HG03342 (cell line): ENCODE measurements at regions not wholly inside any gene's neighbourhood (a gene's known extent, or its start where the extent isn't known, plus 50 kb on each side); places are given as distances from the start of the nearest gene placed in this dataset.

Source experiments
- ATAC-seq: cut with Tn5 transposase; IDR thresholded peaks from one replicate; pipeline ENCODE4 v1.9.1; 2021; ENCODE audit warnings: mild to moderate bottlenecking, moderate library complexity; ENCODE audit not compliant: unreplicated experiment

DNA sequence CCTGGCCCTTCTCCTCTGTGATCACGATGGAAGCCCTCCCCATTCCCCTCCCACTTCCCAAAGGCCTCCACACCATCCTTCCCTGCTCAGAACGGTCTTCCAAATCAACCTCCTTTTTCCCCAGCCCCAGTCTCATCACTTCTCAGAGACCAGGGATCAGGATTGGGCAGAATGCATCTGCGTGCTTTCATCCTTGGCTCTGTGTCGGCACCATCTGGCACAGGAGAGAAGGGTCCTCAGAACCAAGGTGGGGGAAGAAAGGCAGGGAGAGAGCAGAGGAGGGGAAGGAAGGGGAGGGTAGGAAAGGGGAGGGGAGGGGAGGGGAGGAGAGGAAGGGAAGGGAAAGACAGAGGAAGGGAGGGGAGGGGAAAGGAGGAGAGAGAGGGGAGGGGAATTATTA is 52.4 kb upstream of the FICD start:
- no peak for ATAC-seq

DNA sequence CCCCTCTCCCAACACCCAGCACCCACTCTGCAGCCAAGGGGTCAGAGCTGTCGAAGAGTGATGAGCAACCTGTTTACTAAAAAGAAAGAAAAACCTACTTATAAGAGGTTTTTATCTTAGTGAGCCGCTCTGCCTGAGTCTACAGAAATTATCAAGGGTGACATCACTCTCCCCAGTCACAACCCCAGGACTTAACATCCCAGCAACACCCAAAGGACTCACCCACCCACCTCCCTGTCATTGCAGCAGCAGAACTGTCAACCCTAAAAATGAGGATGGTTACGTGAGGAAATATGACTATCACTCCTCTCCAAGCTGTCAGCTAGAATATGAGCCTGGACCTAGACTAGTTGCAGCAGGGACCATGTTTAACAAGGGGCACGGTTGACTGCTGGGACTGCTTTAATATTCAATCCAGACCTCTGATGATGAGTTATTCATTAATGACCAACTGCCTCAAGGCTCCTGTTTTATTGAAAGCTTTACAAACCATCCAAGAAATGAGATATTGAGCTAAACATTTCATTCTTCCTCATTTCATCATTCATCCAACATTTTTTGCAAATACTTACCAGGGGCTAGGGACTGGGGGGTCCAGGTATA is 53.9 kb upstream of the FICD start:
- ATAC-seq: no peak

DNA sequence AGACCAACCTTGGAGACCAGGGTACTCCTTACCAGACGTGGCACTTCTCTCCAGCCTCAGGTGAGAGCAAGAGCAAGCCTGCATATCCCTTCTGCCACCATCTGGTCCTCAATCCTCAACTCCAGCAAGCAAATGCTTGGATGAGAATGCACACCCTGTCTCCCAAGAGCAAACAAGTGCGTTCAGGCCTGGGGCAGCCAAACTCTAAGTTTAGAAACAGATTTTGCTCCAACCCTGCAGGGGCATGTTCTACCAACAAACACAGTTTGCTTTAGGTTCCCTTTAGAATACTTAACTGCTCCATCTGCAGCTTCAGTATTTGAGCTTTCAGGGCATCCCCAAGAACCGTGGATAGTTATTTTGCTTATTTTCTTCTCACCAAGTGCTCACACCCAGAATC is 55.9 kb upstream of the FICD start:
- no peak for ATAC-seq

DNA sequence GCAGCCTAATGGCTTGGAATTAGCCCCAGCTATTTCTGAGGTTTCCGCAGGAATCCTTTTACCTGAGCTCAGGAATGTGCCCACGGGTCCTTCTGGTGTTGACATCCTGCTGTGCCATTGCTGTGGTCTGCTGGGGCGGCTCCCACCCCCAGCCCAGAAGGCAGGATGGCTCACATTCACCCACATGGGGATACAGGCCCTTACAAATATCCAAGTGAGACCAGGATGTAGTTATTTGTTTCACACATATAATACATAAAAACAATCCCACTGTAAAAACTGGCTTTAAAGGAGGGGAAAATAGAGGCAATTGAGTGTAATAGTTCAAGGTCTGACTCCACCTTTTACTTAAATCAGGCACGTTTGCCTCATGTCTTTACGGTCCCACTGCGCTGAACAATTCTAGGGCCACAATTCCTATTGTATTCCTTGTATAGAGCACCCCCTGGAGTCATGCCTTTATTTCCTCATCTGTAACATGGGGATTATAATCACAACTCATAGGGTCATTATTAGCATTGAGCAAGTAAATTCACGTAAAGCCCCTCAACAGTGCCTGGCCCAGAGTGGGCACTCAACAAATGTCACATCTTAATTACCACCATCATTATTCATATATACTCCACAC is 57.2 kb upstream of the FICD start:
- no peak for ATAC-seq

DNA sequence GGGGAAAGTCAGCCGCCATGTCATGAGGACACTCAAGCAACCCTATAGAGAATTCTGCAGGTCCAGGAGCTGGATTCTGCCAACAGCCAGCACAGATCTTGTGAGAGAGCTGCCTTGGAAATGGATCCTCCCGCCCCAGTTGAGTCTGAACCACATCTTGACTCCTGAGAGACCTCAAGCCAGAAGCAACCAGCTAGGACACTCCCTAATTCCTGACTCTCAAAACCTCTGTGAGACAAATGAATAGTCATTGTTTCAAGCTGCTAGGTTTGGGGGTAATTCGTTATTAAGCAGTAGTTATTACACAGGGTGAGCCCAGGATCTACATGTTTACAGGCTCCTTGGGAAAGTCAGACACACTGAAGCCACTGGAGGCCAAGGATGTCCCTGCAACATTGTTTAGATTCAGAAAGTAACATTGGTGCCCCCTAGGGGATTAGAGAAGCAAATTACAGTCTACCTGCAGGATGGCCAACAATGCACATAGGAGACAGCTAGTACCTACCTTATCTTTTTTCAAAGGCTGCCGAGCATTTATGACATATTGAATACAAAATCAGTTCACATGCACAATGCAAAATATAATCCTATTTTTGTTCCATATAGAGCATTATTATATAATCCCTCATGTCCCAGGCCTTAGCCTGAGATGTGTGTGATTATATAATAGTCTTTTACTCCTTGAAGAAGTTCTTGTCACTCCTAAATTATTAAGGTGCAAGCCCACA is 57.9 kb upstream of the FICD start:
- ATAC-seq: peak; percentile 79

DNA sequence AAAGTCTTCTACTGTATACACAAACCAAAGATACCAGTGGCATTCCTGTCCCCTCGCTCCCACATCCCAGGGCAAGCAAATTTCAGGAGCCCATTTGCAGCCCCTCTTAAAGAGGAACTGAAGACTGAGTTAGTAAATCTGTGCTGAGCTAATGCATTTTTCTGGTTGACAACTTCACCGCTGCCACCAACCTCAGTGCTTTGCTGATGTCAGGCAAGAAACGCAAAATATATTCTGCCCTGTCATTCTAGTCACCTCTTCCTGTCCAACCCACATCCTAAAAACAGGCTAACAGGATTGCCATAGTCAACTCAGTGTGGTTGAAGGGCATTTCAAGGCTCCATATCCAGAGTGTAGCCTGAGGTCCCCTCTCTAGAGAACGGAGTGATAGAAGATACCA is 59.4 kb upstream of the FICD start:
- ATAC-seq: no peak

DNA sequence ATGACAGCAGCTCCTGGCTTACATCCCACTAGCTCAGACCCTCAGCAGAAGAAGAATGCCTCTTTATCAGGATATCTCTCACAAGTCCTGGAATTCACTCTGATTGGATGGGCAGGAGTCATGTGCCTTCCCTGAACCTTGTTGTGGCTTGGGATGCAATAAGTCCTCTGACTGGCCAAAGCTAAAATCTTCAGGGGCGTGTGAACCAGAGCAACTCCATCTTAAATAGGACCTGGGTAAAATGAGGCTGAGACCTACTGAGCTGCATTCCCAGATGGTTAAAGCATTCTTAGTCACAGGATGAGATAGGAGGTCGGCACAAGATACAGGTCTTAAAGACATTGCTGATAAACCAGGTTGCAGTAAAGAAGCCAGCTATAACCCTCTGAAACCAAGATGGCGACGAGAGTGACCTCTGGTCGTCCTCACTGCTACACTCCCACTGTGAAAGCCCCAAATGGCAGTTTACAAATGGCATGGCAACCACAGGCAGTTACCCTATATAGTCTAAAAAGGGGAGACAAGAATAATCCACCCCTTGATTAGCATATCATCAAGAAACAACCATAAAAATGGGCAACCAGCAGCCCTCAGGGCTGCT is 60.4 kb upstream of the FICD start:
- no peak for ATAC-seq

DNA sequence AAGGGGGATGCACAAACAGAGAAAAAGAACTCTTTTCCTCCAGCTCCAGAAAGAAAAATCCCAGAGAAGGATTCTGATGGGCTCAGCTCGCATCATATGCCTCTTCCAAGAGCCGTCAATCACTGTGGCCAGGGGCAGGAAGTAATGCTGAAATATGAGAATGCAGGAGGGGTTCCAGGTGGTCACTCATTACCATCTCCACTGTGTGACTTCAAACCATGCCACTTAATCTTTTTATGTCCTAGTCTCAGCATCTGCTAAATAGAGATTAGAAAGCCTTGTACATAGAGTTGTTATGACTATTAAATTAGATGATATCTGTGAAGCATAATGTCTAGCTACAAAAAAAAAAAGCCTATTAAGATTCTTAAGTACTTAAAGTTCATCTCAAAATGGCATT is 65.6 kb upstream of the FICD start:
- ATAC-seq: no peak

DNA sequence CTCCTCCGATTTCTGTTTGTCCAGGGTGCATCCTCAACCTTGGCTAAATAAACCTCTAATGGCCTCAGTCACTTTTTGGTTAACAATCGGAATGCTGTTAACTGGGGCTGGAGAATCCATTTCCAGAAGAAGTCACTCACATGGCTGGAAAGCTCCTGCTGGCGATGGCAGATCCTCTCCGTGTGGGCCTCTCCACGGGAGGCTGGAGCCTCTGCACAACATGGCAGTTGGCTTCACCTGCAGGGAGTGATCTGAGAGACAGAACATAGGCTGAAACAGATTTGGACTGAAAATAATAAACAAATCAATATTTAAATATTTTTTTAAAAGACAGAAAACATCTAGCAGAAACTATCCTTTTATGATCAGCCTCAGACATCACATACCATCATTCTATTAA is 66.8 kb upstream of the FICD start:
- no peak for ATAC-seq

DNA sequence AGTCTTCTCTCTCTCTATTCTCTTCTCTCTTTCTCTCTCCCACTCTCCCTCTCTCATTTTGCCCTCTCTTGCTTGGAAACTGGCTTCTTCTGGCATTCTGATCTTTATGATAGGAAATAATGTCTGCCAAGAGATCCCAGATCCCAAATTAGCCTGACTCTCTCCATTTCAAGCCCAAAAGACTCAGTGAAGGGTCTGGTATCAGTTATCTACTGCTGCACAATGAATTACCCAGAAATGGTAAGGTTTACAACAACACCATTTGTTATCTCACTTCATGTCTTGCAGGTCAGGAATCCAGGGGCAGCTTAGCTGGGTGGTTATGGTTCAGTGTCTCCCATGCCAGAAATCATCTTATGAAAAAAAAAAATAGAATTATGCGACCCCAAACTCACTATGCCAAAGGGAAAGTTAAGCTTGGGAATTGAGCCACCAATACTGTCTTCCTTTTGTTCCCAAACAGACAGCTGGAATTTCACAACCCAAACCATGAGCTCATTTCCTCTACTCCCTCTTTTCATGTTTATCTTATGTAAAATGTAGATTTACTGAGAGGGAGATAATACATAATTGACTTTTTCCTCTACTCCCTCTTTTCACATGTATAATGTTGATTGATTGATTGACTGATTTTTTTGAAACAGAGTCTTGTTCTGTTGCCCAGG is 67.8 kb upstream of the FICD start:
- no peak for ATAC-seq

DNA sequence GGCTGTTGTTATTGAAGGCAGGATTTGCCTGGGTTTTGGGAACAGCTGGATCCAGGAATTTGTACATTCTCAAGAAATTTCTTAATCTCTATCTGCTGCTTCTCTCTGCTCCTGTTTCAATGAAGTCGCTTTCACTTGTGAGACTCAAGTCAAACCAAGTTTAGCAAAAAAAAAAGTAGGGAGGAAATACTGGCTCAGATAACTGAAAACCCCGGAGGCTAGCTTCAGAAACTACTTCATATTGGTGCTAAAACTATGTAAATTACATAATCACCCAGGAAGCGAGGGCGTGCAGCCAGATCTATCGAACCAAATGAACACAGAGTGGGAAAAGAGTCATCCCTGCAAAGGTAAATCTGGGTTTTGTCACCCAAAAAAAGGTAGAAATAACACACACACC is 68.3 kb upstream of the FICD start:
- no peak for ATAC-seq

DNA sequence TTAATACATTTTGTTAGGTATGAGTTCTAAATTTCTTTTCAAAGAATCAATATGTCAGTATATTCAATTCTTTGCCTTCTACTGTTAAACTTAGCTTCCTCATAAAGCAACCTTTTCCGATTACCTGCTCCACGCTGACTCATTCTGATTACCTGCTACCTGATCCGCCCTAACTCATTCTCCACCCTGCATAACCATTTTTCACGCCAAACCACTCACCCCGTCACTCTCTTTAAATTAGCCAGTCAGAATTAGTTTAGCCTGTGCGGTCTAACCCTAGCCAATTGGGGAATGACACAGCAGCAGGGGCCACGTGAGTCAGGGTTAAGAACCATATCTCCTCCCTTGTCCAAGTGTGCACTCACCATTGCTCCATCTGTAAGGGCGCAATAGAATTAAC is 72.2 kb upstream of the FICD start:
- ATAC-seq: no peak

DNA sequence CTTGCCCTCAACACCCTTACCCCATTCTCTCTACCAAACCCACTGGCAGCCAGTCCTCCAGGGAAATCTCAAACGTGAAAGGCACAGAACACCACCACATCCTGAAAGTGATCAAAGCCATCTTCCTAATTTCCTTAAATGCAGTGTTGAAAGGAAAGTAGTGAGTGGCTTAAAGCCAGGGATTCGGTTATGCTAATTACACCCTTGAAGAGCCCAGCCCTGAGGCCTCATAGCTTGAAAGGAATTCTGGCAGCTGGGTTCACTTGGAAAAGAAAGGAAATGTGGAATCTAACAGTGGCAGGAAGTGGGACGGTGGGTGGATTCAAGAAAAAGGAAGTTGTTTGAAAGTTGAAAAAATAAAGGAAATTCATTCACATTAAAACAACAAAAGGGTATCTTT is 73.0 kb upstream of the FICD start:
- ATAC-seq: no peak

DNA sequence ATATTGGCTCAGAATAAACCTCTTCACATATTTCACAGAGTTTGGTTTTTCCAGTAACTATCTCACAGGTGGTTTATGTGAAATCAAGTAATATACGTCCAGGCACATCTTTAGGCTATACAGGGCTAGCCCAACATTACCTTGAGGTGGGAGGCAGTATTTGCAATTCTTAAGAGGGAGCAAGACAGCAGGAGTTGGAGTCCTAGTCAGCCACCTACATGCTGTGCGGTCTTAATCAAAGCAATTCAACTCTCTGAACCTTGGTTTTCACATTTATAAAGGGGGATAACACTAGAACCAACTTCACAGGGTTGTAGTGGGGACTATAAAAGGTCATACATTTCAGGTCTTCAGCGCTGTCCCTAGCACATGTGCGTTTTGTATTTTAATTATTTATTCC is 73.5 kb upstream of the FICD start:
- no peak for ATAC-seq

DNA sequence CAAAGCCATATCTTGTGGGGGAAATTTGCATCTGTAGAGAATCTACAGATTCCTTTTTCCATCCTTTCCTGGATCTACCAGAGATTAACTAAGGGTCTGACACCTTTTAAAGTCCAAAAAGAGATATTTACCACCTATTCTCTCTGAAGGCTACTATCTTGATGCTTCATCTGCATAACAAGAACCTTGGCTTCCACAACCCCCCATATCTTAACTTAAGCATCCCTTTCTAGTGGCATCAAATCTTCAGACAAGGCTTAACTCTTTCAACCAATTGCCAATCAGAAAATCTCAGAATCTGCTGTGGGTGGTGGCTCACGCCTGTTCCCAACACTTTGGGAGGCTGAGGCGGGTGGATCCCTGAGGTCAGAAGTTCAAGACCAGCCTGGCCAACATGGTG is 74.3 kb upstream of the FICD start:
- no peak for ATAC-seq

DNA sequence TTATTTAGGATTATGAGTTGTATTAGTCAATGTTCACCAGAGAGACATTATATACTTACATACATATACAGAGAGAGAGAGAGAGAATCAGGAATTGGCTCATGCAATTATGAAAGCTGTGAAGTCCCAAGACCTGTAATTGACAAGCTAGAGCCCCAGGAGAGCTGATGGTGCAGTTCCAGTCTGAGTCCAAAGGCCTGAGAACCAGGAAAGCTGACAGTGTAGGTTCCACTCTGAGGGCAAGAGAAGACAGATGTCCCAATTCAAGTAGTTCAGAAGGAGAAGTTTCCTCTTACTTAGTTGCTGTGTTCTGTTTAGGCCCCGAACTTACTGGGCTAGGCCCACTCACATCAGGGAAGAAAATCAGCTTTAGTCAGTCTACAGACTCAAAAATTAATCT is 76.4 kb upstream of the FICD start:
- no peak for ATAC-seq

DNA sequence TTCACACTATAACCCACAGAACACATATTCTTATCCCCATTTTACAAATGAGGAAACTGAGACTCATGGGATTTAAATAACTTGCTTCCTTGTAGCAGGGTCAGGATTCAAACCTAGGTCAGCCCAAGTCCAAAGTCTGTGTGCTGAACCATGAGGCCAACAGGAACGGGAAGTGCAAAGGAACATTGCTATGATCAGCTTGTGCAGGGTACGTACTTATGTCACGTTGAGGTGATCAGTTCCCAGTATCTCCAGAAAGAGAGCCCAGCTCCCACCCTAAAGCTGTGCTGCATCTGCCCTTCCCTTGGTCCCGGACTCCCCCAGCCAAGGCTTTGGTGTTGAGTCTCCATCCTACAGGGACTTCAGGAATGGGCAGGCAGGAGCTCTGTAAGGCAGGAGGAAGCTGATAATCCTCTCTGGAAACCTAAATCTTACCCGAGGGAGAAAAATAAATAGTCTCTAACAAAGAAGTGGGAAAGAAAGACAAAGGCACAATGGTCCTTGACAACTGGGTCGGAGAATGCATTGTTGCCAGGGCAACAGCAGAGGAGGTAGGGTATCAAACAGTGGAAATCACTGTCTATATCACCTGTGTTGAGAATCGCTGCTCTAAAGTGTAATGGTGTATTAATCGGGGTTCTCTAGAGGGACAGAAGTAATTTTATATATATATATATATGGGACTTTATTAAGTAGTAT is 82.5 kb upstream of the FICD start:
- no peak for ATAC-seq

DNA sequence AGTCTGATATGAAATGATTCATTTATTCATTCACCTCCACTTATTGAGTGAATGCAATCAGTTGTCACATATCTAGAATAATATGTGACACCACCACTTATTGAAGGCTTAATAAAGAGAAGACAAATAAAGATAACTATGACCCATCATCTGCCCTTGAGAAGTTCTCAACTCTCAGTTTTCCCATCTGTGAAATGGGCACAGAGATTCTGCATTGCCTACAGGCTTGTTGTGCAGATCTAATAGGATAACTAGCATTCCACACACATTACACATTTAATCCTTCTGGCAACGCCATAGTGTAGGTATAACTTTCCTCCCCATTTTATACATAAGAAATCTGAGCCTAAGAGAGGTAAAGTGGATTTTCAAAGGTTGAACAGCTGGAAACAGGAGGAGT is 84.2 kb upstream of the FICD start:
- no peak for ATAC-seq

DNA sequence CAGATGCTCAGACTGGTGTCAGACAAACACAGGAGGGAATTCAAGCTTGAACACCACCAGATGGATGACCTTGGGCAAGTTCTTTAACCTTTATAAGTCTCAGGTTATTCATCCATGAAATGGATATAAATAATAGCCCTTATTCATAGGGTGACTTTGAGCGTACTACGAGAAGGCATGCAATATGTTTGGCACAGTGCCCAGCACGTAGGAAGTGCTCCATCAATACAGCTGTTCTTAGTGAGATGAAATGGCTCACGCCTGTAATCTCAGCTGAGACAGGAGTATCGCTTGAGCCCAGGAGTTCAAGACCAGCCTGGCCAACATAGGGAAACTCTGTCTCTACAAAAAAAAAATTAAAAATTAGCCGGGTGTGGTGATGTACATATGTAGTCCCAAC is 84.8 kb upstream of the FICD start:
- ATAC-seq: no peak

DNA sequence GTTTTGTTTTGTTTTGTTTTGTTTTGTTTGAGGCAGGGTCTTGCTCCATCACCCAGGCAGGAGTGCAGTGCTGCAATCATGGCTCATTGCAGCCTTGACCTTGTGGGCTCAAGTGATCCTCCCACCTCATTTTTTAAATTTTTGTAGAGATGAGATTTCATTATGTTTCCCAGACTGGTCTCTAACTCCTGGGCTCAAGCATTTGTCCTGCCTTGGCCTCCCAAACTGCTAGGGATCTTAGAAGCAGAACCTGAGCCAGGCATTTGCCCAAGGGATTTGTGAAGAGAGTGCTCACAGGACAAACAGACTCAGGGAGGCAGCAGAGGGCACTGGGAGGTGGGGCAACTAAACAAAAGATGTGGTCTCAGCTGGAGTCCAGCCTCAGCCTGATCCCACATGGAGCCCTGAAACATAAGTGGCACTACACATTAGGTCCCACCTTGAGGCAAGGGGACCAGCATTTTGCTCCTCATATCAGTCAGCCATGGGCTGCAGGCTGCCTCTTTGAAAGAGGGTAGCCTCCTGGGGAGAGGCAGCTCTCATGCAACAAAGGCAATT is 86.2 kb upstream of the CMKLR1 start:
- ATAC-seq: no peak

DNA sequence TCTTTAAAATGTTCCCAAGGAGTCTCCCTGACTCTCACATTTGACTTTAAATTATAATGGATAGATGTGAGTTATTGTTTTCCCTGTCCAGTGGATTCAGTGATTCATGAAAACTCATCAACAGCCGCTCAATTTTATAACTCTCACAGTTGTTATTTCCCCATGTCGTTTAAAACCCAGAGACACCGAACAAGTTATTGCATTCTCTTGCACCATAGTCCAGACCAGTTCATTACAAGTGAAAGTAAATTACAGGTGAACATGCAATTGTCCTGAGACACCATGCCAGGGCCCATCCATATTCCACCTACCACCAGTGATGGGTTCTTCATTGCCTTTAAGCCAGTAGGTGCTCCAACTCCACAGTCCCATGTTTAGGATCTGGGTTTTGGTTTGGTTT is 85.7 kb upstream of the CMKLR1 start:
- ATAC-seq: no peak
